DOHH2 (cell line): ENCODE measurements at regions not wholly inside any gene's neighbourhood (a gene's known extent, or its start where the extent isn't known, plus 50 kb on each side); places are given as distances from the start of the nearest gene placed in this dataset.
"Not testable (repeated sequence)": the region's sequence is repeated elsewhere in the genome, so short reads cannot be mapped to it uniquely, and the experiment has no call there.

Experiments used
- H3F3A ChIP-seq: fragments of 200-600 bp; sonication (generic), shearing (Covaris generic); 2 replicates; pipeline ENCODE4 v1.6.0; 2016; ENCODE audit warnings: antibody characterized with exemption, mild to moderate bottlenecking; ENCODE audit not compliant: control insufficient read depth, insufficient read depth
- H3K27ac ChIP-seq: fragments of 200-600 bp; sonication (generic); 2 replicates; pipeline ENCODE4 v1.5.1; 2014; ENCODE audit warnings: low read depth, mild to moderate bottlenecking, low read length, moderate library complexity
- H3K27me3 ChIP-seq: fragments of 200-600 bp; sonication (generic); 2 replicates; pipeline ENCODE4 v1.6.1; 2014; ENCODE audit warnings: mild to moderate bottlenecking, low read length, mixed read lengths; ENCODE audit not compliant: control insufficient read depth
- H3K36me3 ChIP-seq: fragments of 200-600 bp; sonication (generic); 2 replicates; pipeline ENCODE4 v1.6.1; 2014; ENCODE audit warnings: mild to moderate bottlenecking, low read length, moderate library complexity, mixed read lengths; ENCODE audit not compliant: control insufficient read depth
- H3K4me1 ChIP-seq: fragments of 200-600 bp; sonication (generic); 2 replicates; pipeline ENCODE4 v1.6.1; 2014; ENCODE audit warnings: mild to moderate bottlenecking, low read length, mixed read lengths; ENCODE audit not compliant: control insufficient read depth
- H3K4me2 ChIP-seq: fragments of 200-600 bp; sonication (generic); 2 replicates; pipeline ENCODE4 v1.6.0; 2014; ENCODE audit warnings: mild to moderate bottlenecking, low read length, moderate library complexity
- H3K4me3 ChIP-seq: fragments of 200-600 bp; sonication (generic); 2 replicates; pipeline ENCODE4 v1.5.1; 2014; ENCODE audit warnings: mild to moderate bottlenecking, low read length, mixed read lengths
- H3K79me2 ChIP-seq: fragments of 200-600 bp; sonication (generic); 2 replicates; pipeline ENCODE4 v1.6.1; 2014; ENCODE audit warnings: mild to moderate bottlenecking, low read length, mixed read lengths; ENCODE audit not compliant: control insufficient read depth
- H3K9me2 ChIP-seq: fragments of 200-600 bp; sonication (generic); replicated peaks from 2 replicates; pipeline ENCODE4 v1.6.1; 2014; ENCODE audit warnings: mild to moderate bottlenecking, low read length, mixed read lengths; ENCODE audit not compliant: control insufficient read depth
- H3K9me3 ChIP-seq: fragments of 200-600 bp; sonication (generic); 2 replicates; pipeline ENCODE4 v1.6.1; 2014; ENCODE audit warnings: antibody characterized with exemption, low read length, mixed read lengths; ENCODE audit not compliant: control insufficient read depth, insufficient read depth
- H4K20me1 ChIP-seq: fragments of 200-600 bp; sonication (generic); 2 replicates; pipeline ENCODE4 v1.6.0; 2014; ENCODE audit warnings: low read depth, mild to moderate bottlenecking, antibody characterized with exemption, low read length, moderate library complexity; ENCODE audit not compliant: control insufficient read depth, insufficient read depth
- EZH2phosphoT487 ChIP-seq: fragments of 200-600 bp; sonication (generic); IDR thresholded peaks from 2 replicates; pipeline ENCODE4 v1.6.1; 2017; ENCODE audit warnings: borderline replicate concordance, mild to moderate bottlenecking, antibody characterized with exemption, low read length, moderate library complexity, mixed read lengths
- TF ChIP-seq, protein P1 (sequence below): fragments of 200-600 bp; sonication (generic); IDR thresholded peaks from one replicate; pipeline ENCODE4 v1.5.1; 2014; ENCODE audit warnings: antibody characterized with exemption, mild to moderate bottlenecking, low read depth, low read length; ENCODE audit not compliant: poor library complexity, severe bottlenecking

DNA sequence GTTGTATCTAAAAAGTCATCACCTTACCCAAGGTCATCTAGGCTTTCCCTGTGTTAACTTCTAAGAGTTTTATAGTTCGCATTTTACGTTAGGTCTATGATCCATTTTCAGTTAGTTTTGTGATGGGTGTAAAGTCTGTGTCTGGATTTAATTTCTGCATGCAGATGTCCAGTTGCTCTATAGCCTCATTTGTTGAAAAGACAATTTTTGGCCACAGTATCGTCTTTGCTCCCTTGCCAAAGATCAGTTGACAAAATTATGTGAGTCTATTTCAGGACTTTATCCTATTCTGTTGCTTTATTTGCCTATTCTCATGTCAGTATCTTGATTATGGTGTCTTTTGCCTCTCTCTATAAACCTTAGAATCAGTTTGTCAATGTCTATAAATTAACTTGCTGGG, 85.1 kb downstream of the METRNL start:
- Histone ChIP-seq H3K4me2 (no peak overlapping the region), H3K36me3 (no peaks in the 10 kb centered on the region), H3K79me2 (no peaks in the 10 kb centered on the region), H3F3A (no peaks in the 10 kb centered on the region), H4K20me1 (no peaks in the 10 kb centered on the region), H3K27ac (no peak overlapping the region), H3K4me1 (no peaks in the 10 kb centered on the region), H3K9me2 (no peaks in the 10 kb centered on the region), H3K27me3 (peaks cover 27% of the 10 kb centered on the region; the same call in 1 of the 2 replicates), H3K4me3 (no peak overlapping the region), H3K9me3 (no peaks in the 10 kb centered on the region)
- TF ChIP-seq, protein P1, sequence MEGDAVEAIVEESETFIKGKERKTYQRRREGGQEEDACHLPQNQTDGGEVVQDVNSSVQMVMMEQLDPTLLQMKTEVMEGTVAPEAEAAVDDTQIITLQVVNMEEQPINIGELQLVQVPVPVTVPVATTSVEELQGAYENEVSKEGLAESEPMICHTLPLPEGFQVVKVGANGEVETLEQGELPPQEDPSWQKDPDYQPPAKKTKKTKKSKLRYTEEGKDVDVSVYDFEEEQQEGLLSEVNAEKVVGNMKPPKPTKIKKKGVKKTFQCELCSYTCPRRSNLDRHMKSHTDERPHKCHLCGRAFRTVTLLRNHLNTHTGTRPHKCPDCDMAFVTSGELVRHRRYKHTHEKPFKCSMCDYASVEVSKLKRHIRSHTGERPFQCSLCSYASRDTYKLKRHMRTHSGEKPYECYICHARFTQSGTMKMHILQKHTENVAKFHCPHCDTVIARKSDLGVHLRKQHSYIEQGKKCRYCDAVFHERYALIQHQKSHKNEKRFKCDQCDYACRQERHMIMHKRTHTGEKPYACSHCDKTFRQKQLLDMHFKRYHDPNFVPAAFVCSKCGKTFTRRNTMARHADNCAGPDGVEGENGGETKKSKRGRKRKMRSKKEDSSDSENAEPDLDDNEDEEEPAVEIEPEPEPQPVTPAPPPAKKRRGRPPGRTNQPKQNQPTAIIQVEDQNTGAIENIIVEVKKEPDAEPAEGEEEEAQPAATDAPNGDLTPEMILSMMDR, result no peak
- TF ChIP-seq EZH2phosphoT487, result no peak

DNA sequence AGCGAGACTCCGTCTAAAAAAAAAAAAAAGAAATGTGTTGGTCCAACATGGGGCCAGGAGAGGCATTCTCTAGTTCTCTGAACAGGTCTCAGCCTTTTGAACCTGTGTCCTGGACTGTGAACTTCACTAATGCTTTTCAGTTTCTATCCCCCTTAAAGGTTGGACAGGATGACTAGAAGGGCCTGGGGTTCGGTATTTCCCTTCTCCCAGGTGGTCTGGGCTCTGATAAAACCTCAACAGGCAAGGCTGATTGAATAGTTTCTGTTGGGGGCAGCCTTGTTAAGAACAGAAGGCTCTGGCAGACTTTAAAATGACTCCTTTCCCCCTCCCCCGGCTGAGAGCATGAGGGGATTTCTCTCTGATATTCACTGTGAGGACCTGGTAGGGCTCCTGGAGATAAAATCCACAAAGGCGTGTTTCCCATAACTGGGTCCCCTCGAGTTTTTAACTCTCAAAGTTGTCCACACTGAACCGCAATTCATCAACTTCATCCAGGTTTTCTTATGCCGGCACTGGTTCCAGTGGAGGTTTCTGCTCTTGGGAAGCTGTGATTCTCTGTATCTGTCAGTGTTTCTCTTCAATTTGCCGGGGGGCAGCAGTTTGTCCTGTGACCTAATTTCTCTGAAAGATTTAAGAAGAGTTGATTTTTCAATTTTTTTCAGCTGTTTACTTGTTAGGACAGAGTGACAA, 91.3 kb downstream of the METRNL start:
- H3K27ac ChIP-seq, result no peak overlapping the region
- H3K4me1 ChIP-seq, result peaks cover 22% of the 10 kb centered on the region
- H3K79me2 ChIP-seq, result no peaks in the 10 kb centered on the region
- no peaks in the 10 kb centered on the region for H3K36me3 ChIP-seq
- H3K9me3 ChIP-seq, result no peaks in the 10 kb centered on the region
- H3K4me3 ChIP-seq, result no peak overlapping the region
- H4K20me1 ChIP-seq, result no peaks in the 10 kb centered on the region
- TF ChIP-seq EZH2phosphoT487, result no peak
- TF ChIP-seq, protein P1, result no peak
- H3K4me2 ChIP-seq, result no peak overlapping the region
- H3K27me3 ChIP-seq, result peaks cover 17% of the 10 kb centered on the region
- no peaks in the 10 kb centered on the region for H3F3A ChIP-seq
- no peaks in the 10 kb centered on the region for H3K9me2 ChIP-seq

DNA sequence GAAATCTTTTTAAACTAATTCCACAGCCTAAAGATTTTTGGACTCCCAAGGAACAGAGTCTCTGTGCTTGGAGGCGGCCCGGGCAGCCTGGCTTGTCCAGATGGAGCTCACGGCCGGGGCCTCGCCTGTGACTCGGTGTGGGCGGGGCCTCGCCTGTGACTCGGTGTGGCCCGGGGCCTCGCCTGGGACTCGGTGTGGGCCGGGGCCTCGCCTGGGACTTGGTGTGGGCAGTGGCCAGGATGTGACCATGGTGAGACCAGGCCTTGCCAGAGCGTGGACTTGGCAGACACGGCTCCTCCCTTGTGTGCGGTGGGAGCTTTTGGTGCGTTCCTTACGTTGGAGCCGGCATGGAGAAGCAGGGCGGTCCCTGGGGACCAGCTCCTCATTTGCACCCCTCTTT, 92.3 kb downstream of the METRNL start:
- H3K4me1 ChIP-seq, result peaks cover 31% of the 10 kb centered on the region
- H3K36me3 ChIP-seq, result no peaks in the 10 kb centered on the region
- H3K27ac ChIP-seq, result no peak overlapping the region
- H3K79me2 ChIP-seq, result no peaks in the 10 kb centered on the region
- H3K9me3 ChIP-seq, result no peaks in the 10 kb centered on the region
- no peak for TF ChIP-seq EZH2phosphoT487
- TF ChIP-seq, protein P1, result no peak
- H3F3A ChIP-seq, result no peaks in the 10 kb centered on the region
- H4K20me1 ChIP-seq, result no peaks in the 10 kb centered on the region
- no peaks in the 10 kb centered on the region for H3K9me2 ChIP-seq
- peaks cover 17% of the 10 kb centered on the region for H3K27me3 ChIP-seq
- H3K4me3 ChIP-seq, result no peak overlapping the region
- no peak overlapping the region for H3K4me2 ChIP-seq

DNA sequence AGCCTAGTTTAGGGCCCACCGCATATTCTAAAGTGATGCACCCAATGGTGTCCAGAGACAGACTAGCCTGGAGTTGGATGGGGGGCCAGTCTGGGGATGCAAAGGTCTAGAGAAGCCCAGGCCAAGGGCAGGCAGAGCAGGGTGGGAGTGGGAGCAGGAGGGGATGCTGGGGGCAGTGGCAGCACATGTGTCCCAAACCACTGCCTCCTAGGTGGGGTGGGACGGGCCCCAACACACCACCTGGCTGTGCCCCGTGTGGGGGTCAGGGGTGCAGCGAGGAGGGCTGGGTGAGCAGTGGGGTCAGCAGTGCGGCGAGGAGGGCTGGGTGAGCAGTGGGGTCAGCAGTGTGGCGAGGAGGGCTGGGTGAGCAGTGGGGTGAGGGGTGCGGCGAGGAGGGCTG, 92.7 kb downstream of the METRNL start:
- not testable (repeated sequence) for H3K4me3 ChIP-seq, H3K27ac ChIP-seq

DNA sequence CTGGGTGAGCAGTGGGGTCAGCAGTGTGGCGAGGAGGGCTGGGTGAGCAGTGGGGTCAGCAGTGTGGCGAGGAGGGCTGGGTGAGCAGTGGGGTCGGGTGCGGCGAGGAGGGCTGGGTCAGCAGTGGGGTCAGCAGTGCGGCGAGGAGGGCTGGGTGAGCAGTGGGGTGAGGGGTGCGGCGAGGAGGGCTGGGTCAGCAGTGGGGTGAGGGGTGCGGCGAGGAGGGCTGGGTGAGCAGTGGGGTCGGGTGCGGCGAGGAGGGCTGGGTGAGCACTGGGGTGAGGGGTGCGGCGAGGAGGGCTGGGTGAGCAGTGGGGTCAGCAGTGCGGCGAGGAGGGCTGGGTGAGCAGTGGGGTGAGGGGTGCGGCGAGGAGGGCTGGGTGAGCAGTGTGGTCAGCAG, 93.2 kb downstream of the METRNL start:
- H3K4me3 ChIP-seq, H3K9me3 ChIP-seq, H4K20me1 ChIP-seq, H3K27ac ChIP-seq, H3F3A ChIP-seq, H3K36me3 ChIP-seq, H3K79me2 ChIP-seq, H3K4me2 ChIP-seq, H3K9me2 ChIP-seq: not testable (repeated sequence)
- Histone ChIP-seq H3K4me1 (peaks cover 32% of the 10 kb centered on the region), H3K27me3 (peaks cover 11% of the 10 kb centered on the region)

More for the DNA sequence above, 92.7 kb downstream of the METRNL start:
- Histone ChIP-seq H3K27me3 (peaks cover 14% of the 10 kb centered on the region), H3K4me1 (peaks cover 32% of the 10 kb centered on the region)
- H3K4me2 ChIP-seq, H3K36me3 ChIP-seq, H3K9me2 ChIP-seq, H4K20me1 ChIP-seq, H3K79me2 ChIP-seq, H3F3A ChIP-seq, H3K9me3 ChIP-seq: not testable (repeated sequence)
